Right renal pelvis (tissue), 4 donors: ENCODE measurements at regions not wholly inside any gene's neighbourhood (a gene's known extent, or its start where the extent isn't known, plus 50 kb on each side); places are given as distances from the start of the nearest gene placed in this dataset.
"Not testable (repeated sequence)": the region's sequence is repeated elsewhere in the genome, so short reads cannot be mapped to it uniquely, and the experiment has no call there.

ENCODE experiments used
- DNase-seq, 4 donors: peaks; one replicate each; pipeline ENCODE4 v3.0.0-alpha.2; 2013; ENCODE audit warnings: low read depth in 4 of 4, low spot score in 3 of 4, missing footprints in 1 of 4

DNA sequence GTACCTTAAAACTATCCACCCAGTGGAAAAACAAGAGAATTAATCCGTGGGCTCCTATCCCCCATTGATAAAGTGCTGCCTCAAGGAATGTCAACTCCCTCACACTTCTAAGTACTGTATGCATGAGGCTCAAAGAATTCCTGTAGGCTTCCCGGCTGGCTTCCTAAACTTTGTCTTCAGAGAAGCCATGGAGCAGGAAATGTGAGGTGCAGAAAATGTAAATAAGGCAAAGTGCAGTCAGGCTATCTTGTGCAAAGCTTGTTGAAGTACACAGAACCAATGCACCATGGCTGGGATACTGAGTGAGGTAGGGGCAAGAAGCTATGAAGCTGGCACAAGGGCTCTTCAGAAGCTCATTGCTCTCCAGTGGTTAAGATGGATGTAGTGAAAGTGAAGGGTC, 611.0 kb downstream of the FSCB start:
- no peak for DNase-seq

- DNase-seq = no peak
Measured at GRCh38 chr14:43894534-43894933, 612.5 kb downstream of the FSCB start.

GRCh38 chr14:43887523-43887922, 619.6 kb downstream of the FSCB start:
- no peak for DNase-seq

DNA sequence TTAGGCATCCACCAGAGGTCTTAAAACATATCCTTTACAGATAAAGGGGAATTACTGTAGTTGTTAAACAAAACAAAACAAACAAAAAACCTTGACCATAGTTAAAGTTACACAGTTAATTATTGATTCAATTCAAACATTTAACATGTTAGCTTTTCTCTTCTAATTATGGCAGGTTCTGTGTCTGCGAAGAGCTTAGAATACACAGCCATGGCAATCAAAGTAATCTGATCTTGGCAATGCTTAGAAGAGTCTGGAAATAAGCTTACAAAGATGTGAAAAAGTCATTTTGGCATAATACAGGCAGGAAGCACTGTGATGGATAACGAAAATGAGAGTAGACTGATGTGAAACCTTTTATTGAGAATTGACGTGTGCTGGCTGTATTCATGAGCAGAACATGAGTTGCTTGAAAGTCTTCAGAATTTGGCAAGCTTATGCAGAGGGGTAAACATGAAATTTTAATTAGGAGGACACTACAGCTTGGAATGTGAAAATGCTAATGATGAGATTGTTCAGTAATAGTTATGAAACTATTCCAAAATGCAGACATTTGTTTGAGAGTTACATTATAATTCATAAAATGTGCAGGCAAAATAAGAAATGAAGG, 629.6 kb downstream of the FSCB start:
- no peak for DNase-seq

- DNase-seq = no peak
Measured at GRCh38 chr14:43872752-43873655, 634.1 kb downstream of the FSCB start.

- no peak for DNase-seq
Measured at GRCh38 chr14:43872222-43872621, 634.9 kb downstream of the FSCB start.

GRCh38 chr14:43858981-43859380, 648.1 kb downstream of the FSCB start:
- DNase-seq = no peak

DNA sequence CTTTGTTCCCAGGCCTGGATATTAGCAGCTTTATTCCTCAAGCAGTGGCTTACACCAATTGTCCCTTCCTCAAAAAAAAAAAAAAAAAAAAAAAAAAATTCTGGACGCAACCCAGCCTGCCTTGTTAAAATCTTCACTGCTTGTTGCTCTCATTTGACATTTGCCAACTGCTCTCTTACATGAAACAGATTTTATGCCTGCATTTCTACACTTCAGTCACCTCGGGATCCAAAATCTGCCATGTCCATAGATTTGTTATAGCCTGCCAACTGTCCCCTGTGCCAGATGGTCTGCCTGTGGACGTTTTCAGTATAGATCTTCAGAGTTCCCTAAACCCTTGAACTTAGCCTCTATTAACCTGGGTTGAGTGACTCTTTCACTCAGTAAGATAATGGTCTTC, 651.5 kb downstream of the FSCB start:
- no peak for DNase-seq

DNA sequence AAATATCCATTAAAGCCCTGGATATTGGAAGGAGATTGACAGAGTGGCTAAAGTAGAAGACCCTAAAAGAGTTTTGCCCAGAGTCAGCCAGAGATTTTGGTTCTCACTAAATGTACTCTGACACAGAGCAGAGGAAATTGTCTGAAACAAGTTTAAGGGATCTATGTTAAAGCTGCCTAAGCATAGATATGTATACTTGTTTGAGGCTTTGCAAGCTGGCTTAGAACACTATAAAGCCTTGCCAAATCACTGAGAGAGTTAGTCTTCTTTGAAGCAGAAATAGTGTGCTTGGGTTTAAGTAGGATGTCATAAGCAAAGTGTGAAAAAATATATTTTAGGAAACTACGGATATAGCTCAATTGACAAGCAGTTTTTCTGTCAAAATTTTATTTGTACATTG, 653.5 kb downstream of the FSCB start:
- no peak for DNase-seq

GRCh38 chr14:43803076-43803689, 703.9 kb downstream of the FSCB start:
- no peak for DNase-seq

DNA sequence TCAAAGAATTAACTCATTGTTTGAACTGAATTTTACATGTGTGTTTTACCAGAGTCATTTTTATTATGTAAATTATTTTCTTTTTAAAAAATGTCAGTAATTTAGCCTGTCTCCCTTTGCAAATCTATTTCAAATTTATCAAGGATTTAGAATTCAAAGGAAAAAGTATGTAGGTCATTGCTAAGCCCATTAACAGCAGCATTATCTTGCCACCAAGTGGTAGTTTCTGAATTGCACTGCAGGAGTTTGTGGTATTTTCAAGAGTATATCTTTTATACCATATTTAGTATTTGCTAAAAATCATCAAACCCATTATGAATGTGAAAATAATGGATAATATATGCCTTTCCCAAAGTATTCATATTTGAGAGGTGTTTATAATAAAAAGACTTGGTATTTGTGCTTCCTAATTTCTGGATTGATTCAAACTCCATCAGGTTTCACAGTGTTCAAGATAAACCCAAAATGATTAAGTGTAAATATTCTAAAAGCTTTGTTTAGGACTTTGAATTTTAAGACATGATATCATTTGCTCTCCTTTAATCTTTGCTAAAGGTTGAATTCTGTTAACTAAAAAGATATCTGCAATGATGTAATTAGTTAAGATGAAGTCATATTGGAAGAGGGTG, 711.4 kb downstream of the FSCB start:
- DNase-seq = peak in 1 of 4 donors; percentile 1

GRCh38 chr14:43793579-43793978, 713.5 kb downstream of the FSCB start:
- DNase-seq = no peak

GRCh38 chr14:43792980-43793379, 714.1 kb downstream of the FSCB start:
- no peak for DNase-seq

DNA sequence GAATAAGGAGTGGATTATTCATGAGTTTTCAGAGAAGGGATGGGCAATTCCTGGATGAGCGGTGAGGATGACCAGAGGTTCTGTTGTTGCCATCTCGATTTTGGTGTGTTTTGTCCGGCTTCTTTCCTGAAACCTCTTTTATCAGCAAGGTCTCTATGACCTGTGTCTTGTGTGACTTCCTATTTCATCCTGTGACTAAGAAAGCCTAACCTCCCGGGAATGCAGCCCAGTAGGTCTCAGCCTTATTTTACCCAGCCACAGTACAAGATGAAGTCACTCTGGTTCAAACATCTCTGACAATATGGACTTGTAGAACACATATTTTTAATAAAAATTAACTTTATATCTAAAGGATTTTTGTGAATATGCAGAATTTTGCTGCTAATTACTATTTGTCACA, 716.4 kb downstream of the FSCB start:
- DNase-seq = no peak

- no peak for DNase-seq
Measured at GRCh38 chr14:43789458-43789857, 717.6 kb downstream of the FSCB start.

- DNase-seq = no peak
Measured at GRCh38 chr14:43786066-43786762, 720.9 kb downstream of the FSCB start.

- DNase-seq = not testable (repeated sequence)
Measured at GRCh38 chr14:43784432-43784831, 722.7 kb downstream of the FSCB start.

DNA sequence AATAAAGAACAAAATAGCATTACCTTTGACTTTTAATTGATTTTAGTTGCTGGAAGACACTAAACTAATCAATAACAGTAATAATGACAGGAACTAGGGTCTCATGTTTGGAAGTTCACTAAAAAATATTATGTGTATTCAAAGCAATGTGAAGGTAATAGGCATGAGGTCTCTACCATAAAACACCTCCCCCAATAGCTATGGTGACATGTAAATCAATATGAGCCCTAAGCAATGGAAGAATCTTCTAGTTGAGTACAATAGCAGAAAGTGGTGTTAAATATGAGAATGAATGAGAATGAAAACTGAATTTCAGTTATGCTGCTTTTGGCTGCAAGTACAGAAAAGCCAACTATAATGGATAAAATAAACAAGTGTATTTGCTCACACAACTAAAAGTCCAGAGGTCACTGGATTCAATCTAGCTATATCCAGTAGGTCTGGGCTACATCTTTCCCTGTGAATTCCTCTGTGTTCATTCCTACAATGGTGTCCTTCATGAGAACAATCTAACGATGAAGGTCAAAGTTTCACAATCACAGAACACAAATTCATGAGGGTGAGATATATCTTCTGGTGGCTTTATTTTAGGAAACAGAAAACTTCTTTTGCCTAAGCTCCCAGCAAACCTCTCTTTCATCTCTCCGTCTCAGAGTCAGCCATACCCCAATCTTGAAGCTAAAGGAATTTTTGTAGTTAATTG, 728.0 kb downstream of the FSCB start:
- DNase-seq = no peak

- no peak for DNase-seq
Measured at GRCh38 chr14:43778570-43778936, 728.5 kb downstream of the FSCB start.

DNA sequence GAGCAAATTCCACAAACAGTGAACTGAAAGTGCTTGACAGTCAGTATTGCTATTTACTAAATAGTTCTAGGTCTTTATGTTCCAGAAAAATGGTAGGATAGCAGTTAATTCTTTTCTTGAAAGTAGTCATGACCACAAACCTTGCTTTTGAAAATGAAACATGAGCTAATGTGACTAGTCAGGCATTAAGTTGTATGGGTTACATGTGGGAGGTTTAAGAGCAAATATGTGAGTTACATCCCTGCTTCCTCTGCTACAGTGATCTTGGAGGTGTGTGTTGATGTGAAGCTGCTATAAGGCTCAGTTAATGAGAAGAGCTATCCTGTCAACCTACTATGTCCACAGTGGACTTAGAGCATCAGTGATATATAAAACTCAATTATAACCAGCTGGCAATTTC, 741.6 kb downstream of the FSCB start:
- DNase-seq = no peak
